HG02623 (cell line): ENCODE measurements at regions not wholly inside any gene's neighbourhood (a gene's known extent, or its start where the extent isn't known, plus 50 kb on each side); places are given as distances from the start of the nearest gene placed in this dataset.
"Not testable (repeated sequence)": the region's sequence is repeated elsewhere in the genome, so short reads cannot be mapped to it uniquely, and the experiment has no call there.

Source experiments
- ATAC-seq: cut with Tn5 transposase; IDR thresholded peaks from one replicate; pipeline ENCODE4 v1.9.1; 2021; ENCODE audit warnings: moderate library complexity; ENCODE audit not compliant: unreplicated experiment

- ATAC-seq: no peak
Observed at GRCh38 chr15:94968133-94968532, 736.8 kb downstream of the MCTP2 start.

- ATAC-seq: no peak
Observed at GRCh38 chr15:94970096-94970495, 738.7 kb downstream of the MCTP2 start.

- no peak for ATAC-seq
Observed at GRCh38 chr15:94970802-94971201, 739.4 kb downstream of the MCTP2 start.

- no peak for ATAC-seq
Observed at GRCh38 chr15:94972314-94972713, 741.0 kb downstream of the MCTP2 start.

GRCh38 chr15:94987085-94987484 lies 755.7 kb downstream of the MCTP2 start:
- no peak for ATAC-seq

GRCh38 chr15:94991718-94992117 lies 760.4 kb downstream of the MCTP2 start:
- no peak for ATAC-seq

- ATAC-seq: no peak
Observed at GRCh38 chr15:95009635-95010034, 778.3 kb downstream of the MCTP2 start.

GRCh38 chr15:95013381-95013780 lies 782.0 kb downstream of the MCTP2 start:
- no peak for ATAC-seq

GRCh38 chr15:95016511-95017229 lies 785.3 kb downstream of the MCTP2 start:
- ATAC-seq: no peak

GRCh38 chr15:95017666-95018328 lies 786.4 kb downstream of the MCTP2 start:
- no peak for ATAC-seq

GRCh38 chr15:95018888-95019545 lies 787.7 kb downstream of the MCTP2 start:
- ATAC-seq: peak; percentile 70

- ATAC-seq: no peak
Observed at GRCh38 chr15:95019907-95020306, 788.5 kb downstream of the MCTP2 start.

- no peak for ATAC-seq
Observed at GRCh38 chr15:95021816-95022215, 790.5 kb downstream of the MCTP2 start.

- ATAC-seq: no peak
Observed at GRCh38 chr15:95024351-95024750, 793.0 kb downstream of the MCTP2 start.

GRCh38 chr15:95025924-95026728 lies 794.8 kb downstream of the MCTP2 start:
- ATAC-seq: no peak

GRCh38 chr15:95027981-95028380 lies 796.6 kb downstream of the MCTP2 start:
- no peak for ATAC-seq

- ATAC-seq: no peak
Observed at GRCh38 chr15:95032156-95032555, 800.8 kb downstream of the MCTP2 start.

- no peak for ATAC-seq
Observed at GRCh38 chr15:95035106-95035505, 803.7 kb downstream of the MCTP2 start.

- ATAC-seq: no peak
Observed at GRCh38 chr15:95041297-95041696, 809.9 kb downstream of the MCTP2 start.

GRCh38 chr15:95043236-95043932 lies 812.0 kb downstream of the MCTP2 start:
- ATAC-seq: not testable (repeated sequence)

- ATAC-seq: no peak
Observed at GRCh38 chr15:95043933-95044313, 812.6 kb downstream of the MCTP2 start.
